HUES6 (cell line): ENCODE measurements at regions not wholly inside any gene's neighbourhood (a gene's known extent, or its start where the extent isn't known, plus 50 kb on each side); places are given as distances from the start of the nearest gene placed in this dataset.

Source experiments
- H3K27ac ChIP-seq: 2 replicates; pipeline ENCODE4 v1.7.0; 2013; ENCODE audit warnings: low read depth, mild to moderate bottlenecking, low read length, inconsistent platforms
- H3K27me3 ChIP-seq: 2 replicates; pipeline ENCODE4 v1.6.1; 2013; ENCODE audit warnings: low read length; ENCODE audit not compliant: control insufficient read depth, insufficient read depth
- H3K36me3 ChIP-seq: 2 replicates; pipeline ENCODE4 v1.6.1; 2013; ENCODE audit warnings: low read length; ENCODE audit not compliant: control insufficient read depth, insufficient read depth
- H3K4me1 ChIP-seq: 2 replicates; pipeline ENCODE4 v1.6.1; 2013; ENCODE audit warnings: low read length; ENCODE audit not compliant: control insufficient read depth, insufficient read depth
- H3K4me3 ChIP-seq: 2 replicates; pipeline ENCODE4 v1.5.1; 2013; ENCODE audit warnings: low read depth, low read length
- H3K9ac ChIP-seq: one replicate; pipeline ENCODE4 v1.6.1; 2013; ENCODE audit warnings: mild to moderate bottlenecking, low read length
- H3K9me3 ChIP-seq: 2 replicates; pipeline ENCODE4 v1.6.1; 2013; ENCODE audit warnings: low read depth, low read length; ENCODE audit not compliant: control insufficient read depth, insufficient read depth

GRCh38 chr2:118699447-118700175 lies 147.8 kb downstream of the EN1 start:
- Histone ChIP-seq H3K27me3 (no peaks in the 10 kb centered on the region), H3K36me3 (no peaks in the 10 kb centered on the region), H3K4me1 (peaks cover 8% of the 10 kb centered on the region), H3K27ac (no peak overlapping the region), H3K9me3 (no peaks in the 10 kb centered on the region), H3K4me3 (no peak overlapping the region), H3K9ac (no peak overlapping the region)

- H3K27ac ChIP-seq, result no peak overlapping the region
- no peak overlapping the region for H3K9ac ChIP-seq
- H3K4me3 ChIP-seq, result no peak overlapping the region
- no peaks in the 10 kb centered on the region for H3K9me3 ChIP-seq
- H3K27me3 ChIP-seq, result no peaks in the 10 kb centered on the region
- no peaks in the 10 kb centered on the region for H3K36me3 ChIP-seq
- peaks cover 8% of the 10 kb centered on the region for H3K4me1 ChIP-seq
Measured at GRCh38 chr2:118698564-118698963, 148.9 kb downstream of the EN1 start.

- H3K27me3 ChIP-seq, result no peaks in the 10 kb centered on the region
- no peak overlapping the region for H3K27ac ChIP-seq
- H3K9me3 ChIP-seq, result no peaks in the 10 kb centered on the region
Measured at GRCh38 chr2:118697781-118698180, 149.7 kb downstream of the EN1 start.

GRCh38 chr2:118696786-118697465 lies 150.5 kb downstream of the EN1 start:
- Histone ChIP-seq H3K27ac (no peak overlapping the region), H3K9me3 (no peaks in the 10 kb centered on the region), H3K9ac (no peak overlapping the region), H3K27me3 (no peaks in the 10 kb centered on the region), H3K36me3 (no peaks in the 10 kb centered on the region), H3K4me1 (peaks cover 8% of the 10 kb centered on the region), H3K4me3 (no peak overlapping the region)

More at GRCh38 chr2:118697781-118698180, 149.7 kb downstream of the EN1 start:
- no peak overlapping the region for H3K9ac ChIP-seq
- H3K4me1 ChIP-seq, result peaks cover 8% of the 10 kb centered on the region
- no peaks in the 10 kb centered on the region for H3K36me3 ChIP-seq
- H3K4me3 ChIP-seq, result no peak overlapping the region

- Histone ChIP-seq H3K4me3 (no peak overlapping the region), H3K27me3 (no peaks in the 10 kb centered on the region), H3K9ac (no peak overlapping the region), H3K36me3 (no peaks in the 10 kb centered on the region), H3K4me1 (peaks cover 8% of the 10 kb centered on the region), H3K27ac (no peak overlapping the region), H3K9me3 (no peaks in the 10 kb centered on the region)
Measured at GRCh38 chr2:118693287-118693822, 154.1 kb downstream of the EN1 start.

GRCh38 chr2:118689874-118690273 lies 157.6 kb downstream of the EN1 start:
- H3K4me1 ChIP-seq, result no peaks in the 10 kb centered on the region
- no peaks in the 10 kb centered on the region for H3K9me3 ChIP-seq
- H3K9ac ChIP-seq, result no peak overlapping the region
- no peak overlapping the region for H3K27ac ChIP-seq
- H3K36me3 ChIP-seq, result no peaks in the 10 kb centered on the region
- H3K27me3 ChIP-seq, result no peaks in the 10 kb centered on the region
- no peak overlapping the region for H3K4me3 ChIP-seq

- H3K27me3 ChIP-seq, result no peaks in the 10 kb centered on the region
- H3K27ac ChIP-seq, result no peak overlapping the region
- H3K36me3 ChIP-seq, result no peaks in the 10 kb centered on the region
- no peaks in the 10 kb centered on the region for H3K4me1 ChIP-seq
- no peak overlapping the region for H3K9ac ChIP-seq
- no peak overlapping the region for H3K4me3 ChIP-seq
- H3K9me3 ChIP-seq, result no peaks in the 10 kb centered on the region
Measured at GRCh38 chr2:118689456-118689855, 158.0 kb downstream of the EN1 start.

GRCh38 chr2:118689033-118689432 lies 158.4 kb downstream of the EN1 start:
- no peaks in the 10 kb centered on the region for H3K9me3 ChIP-seq
- no peaks in the 10 kb centered on the region for H3K36me3 ChIP-seq
- H3K4me1 ChIP-seq, result no peaks in the 10 kb centered on the region
- H3K4me3 ChIP-seq, result no peak overlapping the region
- H3K27me3 ChIP-seq, result no peaks in the 10 kb centered on the region
- H3K27ac ChIP-seq, result no peak overlapping the region
- H3K9ac ChIP-seq, result no peak overlapping the region

GRCh38 chr2:118687698-118688097 lies 159.8 kb downstream of the EN1 start:
- no peak overlapping the region for H3K27ac ChIP-seq
- no peak overlapping the region for H3K4me3 ChIP-seq
- H3K36me3 ChIP-seq, result no peaks in the 10 kb centered on the region
- no peaks in the 10 kb centered on the region for H3K4me1 ChIP-seq
- H3K27me3 ChIP-seq, result no peaks in the 10 kb centered on the region
- no peak overlapping the region for H3K9ac ChIP-seq
- H3K9me3 ChIP-seq, result no peaks in the 10 kb centered on the region

- Histone ChIP-seq H3K36me3 (no peaks in the 10 kb centered on the region), H3K27me3 (no peaks in the 10 kb centered on the region), H3K4me1 (no peaks in the 10 kb centered on the region), H3K9me3 (no peaks in the 10 kb centered on the region), H3K9ac (no peak overlapping the region), H3K4me3 (no peak overlapping the region), H3K27ac (no peak overlapping the region)
Measured at GRCh38 chr2:118687192-118687591, 160.3 kb downstream of the EN1 start.

- no peak overlapping the region for H3K27ac ChIP-seq
- no peaks in the 10 kb centered on the region for H3K9me3 ChIP-seq
- H3K4me3 ChIP-seq, result no peak overlapping the region
- no peak overlapping the region for H3K9ac ChIP-seq
- no peaks in the 10 kb centered on the region for H3K27me3 ChIP-seq
- H3K36me3 ChIP-seq, result no peaks in the 10 kb centered on the region
- no peaks in the 10 kb centered on the region for H3K4me1 ChIP-seq
Measured at GRCh38 chr2:118686346-118686745, 161.1 kb downstream of the EN1 start.
